ENCODE measurements at regions not wholly inside any gene's neighbourhood (a gene's known extent, or its start where the extent isn't known, plus 50 kb on each side); places are given as distances from the start of the nearest gene placed in this dataset.

GRCh38 chr3:6540981-6541380 lies 319.9 kb upstream of the GRM7 start (continued):
- peak in 1 of 2 experiments; percentile 73; a peak in 2 of 4 replicates for TF ChIP-seq ZMIZ1 (IDR thresholded peaks at IDR 0.05; ENCODE audit: low read depth in 2 of 2, low read length in 2 of 2)
- peak; percentile 53; the same call in 1 of the 2 replicates for TF ChIP-seq CTBP1 (IDR thresholded peaks at IDR 0.05; ENCODE audit: borderline replicate concordance)
- no peak for TF ChIP-seq ZNF282 (CRISPR knock-in tag; IDR thresholded peaks at IDR 0.05)
- no peak for TF ChIP-seq ZNF224 (CRISPR knock-in tag; IDR thresholded peaks at IDR 0.05)
- TF ChIP-seq ID3 (CRISPR knock-in tag; IDR thresholded peaks at IDR 0.05) = no peak
- no peak for TF ChIP-seq ID3 (tag; IDR thresholded peaks at IDR 0.05)
- no peak for TF ChIP-seq MTA1 (IDR thresholded peaks at IDR 0.05; ENCODE audit: borderline replicate concordance)
- TF ChIP-seq CREM (IDR thresholded peaks at IDR 0.05; ENCODE audit: low read depth) = peak; percentile 36; the same call in 1 of the 2 replicates
- TF ChIP-seq ARID3A (IDR thresholded peaks at IDR 0.05; ENCODE audit: borderline replicate concordance, low read depth, low read length) = no peak
- TF ChIP-seq MYBL2 (IDR thresholded peaks at IDR 0.05; ENCODE audit: low read depth) = no peak
- TF ChIP-seq MYBL2 (CRISPR knock-in tag; IDR thresholded peaks at IDR 0.05; ENCODE audit: borderline replicate concordance) = no peak
- TF ChIP-seq CBFA2T3 (IDR thresholded peaks at IDR 0.05) = peak; percentile 97
- no peak for TF ChIP-seq ZZZ3 (IDR thresholded peaks at IDR 0.05)
- TF ChIP-seq TRIM24 (IDR thresholded peaks at IDR 0.05) = peak; percentile 94 to 95
- no peak for TF ChIP-seq ZNF408 (CRISPR knock-in tag; IDR thresholded peaks at IDR 0.05; ENCODE audit: low read depth)
- no peak for TF ChIP-seq TCF15 (CRISPR knock-in tag; IDR thresholded peaks at IDR 0.05)
- TF ChIP-seq ZNF143 (CRISPR knock-in tag; IDR thresholded peaks at IDR 0.05) = no peak
- TF ChIP-seq E4F1 (CRISPR knock-in tag; IDR thresholded peaks at IDR 0.05; ENCODE audit: borderline replicate concordance) = no peak
- TF ChIP-seq SMAD4 (CRISPR knock-in tag; conservative IDR thresholded peaks at IDR 0.05) = peak; percentile 95
- no peak for TF ChIP-seq ZC3H11A (IDR thresholded peaks at IDR 0.05; ENCODE audit: low read depth, low read length)
- no peak for TF ChIP-seq SMAD3 (CRISPR knock-in tag; conservative IDR thresholded peaks at IDR 0.05)
